ENCODE measurements at regions not wholly inside any gene's neighbourhood (a gene's known extent, or its start where the extent isn't known, plus 50 kb on each side); places are given as distances from the start of the nearest gene placed in this dataset.

DNA sequence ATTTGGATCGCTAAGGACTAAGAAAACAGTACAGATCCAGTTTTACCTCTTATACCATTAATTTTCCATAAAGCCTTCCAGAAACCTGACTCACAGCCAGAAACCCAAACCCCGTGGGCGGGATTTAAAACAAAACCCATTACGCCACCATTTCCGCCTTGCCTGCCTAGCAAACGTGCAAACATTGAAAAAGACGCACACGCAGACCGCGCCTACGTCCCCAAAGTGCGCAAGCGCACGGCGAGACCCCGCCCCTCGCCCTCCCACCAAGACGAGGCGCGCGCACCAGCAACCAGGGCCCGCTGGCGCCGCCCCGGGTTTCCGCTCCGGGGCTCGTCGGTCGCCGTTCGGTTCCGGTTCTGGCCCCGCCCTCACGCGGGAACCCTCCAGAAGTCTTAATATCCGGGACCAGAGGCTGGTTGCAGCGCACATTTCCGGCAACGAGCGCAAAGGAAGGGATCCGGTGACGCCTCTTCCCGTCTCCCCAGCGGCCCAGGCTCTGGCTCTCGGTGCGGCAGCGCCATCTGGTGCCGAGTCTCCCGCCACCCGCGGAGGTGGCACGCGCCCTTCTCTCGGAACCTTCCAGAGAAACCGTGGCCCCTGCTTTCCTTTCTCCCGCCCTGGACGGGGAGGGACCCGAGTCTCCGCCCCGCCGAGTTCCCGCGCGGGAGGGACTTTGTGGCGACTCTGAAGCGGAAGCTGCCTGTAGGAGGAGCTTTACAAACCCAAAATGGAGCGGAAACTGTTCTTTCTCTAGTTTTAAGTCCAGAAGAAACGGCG lies 256.9 kb upstream of the STARD13 start:
- TF ChIP-seq, protein P1, sequence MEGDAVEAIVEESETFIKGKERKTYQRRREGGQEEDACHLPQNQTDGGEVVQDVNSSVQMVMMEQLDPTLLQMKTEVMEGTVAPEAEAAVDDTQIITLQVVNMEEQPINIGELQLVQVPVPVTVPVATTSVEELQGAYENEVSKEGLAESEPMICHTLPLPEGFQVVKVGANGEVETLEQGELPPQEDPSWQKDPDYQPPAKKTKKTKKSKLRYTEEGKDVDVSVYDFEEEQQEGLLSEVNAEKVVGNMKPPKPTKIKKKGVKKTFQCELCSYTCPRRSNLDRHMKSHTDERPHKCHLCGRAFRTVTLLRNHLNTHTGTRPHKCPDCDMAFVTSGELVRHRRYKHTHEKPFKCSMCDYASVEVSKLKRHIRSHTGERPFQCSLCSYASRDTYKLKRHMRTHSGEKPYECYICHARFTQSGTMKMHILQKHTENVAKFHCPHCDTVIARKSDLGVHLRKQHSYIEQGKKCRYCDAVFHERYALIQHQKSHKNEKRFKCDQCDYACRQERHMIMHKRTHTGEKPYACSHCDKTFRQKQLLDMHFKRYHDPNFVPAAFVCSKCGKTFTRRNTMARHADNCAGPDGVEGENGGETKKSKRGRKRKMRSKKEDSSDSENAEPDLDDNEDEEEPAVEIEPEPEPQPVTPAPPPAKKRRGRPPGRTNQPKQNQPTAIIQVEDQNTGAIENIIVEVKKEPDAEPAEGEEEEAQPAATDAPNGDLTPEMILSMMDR (IDR thresholded peaks at IDR 0.05) = peak; percentile 79 to 99 (median 98)
- TF ChIP-seq POLR2A (IDR thresholded peaks at IDR 0.05) = peak; percentile 55 to 76 (median 72)
